HCT116 (cell line): ENCODE measurements at regions not wholly inside any gene's neighbourhood (a gene's known extent, or its start where the extent isn't known, plus 50 kb on each side); places are given as distances from the start of the nearest gene placed in this dataset.

Experiments used
- ATAC-seq: fragments of 200-7000 bp; cut with Tn5 transposase; 2 replicates; pipeline ENCODE4 v1.9.1; 2020; ENCODE audit warnings: mild to moderate bottlenecking, moderate library complexity
- BruUV-seq: library from RNA; stranded (reverse); fragments of 400-500 nt; replicated peaks from 2 replicates; lab custom pipeline; 2021; lab: Mats Ljungman, UMichigan
- CTCF ChIA-PET: fragments of 300-600 bp; sonication (Branson Sonifier 250); formaldehyde crosslinking; loops from one replicate; lab custom pipeline; 2021; ENCODE audit warnings: antibody characterized with exemption; lab: Charles Lee
- POLR2A ChIA-PET: fragments of 300-600, 350-600 bp; sonication (Branson Sonifier 250); formaldehyde crosslinking; loops from one replicate; lab custom pipeline; 2021; ENCODE audit warnings: antibody characterized with exemption; lab: Charles Lee
- RAD21 ChIA-PET, 2 experiments: fragments of 300-600 bp; sonication (Branson Sonifier 250); formaldehyde crosslinking; loops; one replicate each; lab custom pipeline; 2023; ENCODE audit warnings: low total read pairs in 2 of 2; ENCODE audit not compliant: uncharacterized antibody in 2 of 2, unreplicated experiment in 2 of 2, low non-redundant PET in 1 of 2; lab: Charles Lee
- DNase-seq: peaks from one replicate; pipeline ENCODE4 v3.0.0-alpha.2; 2010; ENCODE audit warnings: low read depth, low spot score
- H2AFZ ChIP-seq: fragments of 200-600 bp; shearing (Covaris generic), sonication (generic); 2 replicates; pipeline ENCODE4 v1.6.1; 2017; ENCODE audit warnings: low read depth, mixed run types, mixed read lengths, antibody characterized with exemption, low read length; ENCODE audit not compliant: poor library complexity, severe bottlenecking
- H3K27ac ChIP-seq: 2 replicates; pipeline ENCODE4 v1.5.1; 2012; ENCODE audit warnings: low read depth, low read length
- H3K27me3 ChIP-seq: fragments of 200-600 bp; sonication (generic); 2 replicates; pipeline ENCODE4 v1.6.1; 2016; ENCODE audit warnings: mixed run types, low read length, mixed read lengths; ENCODE audit not compliant: insufficient read depth
- H3K36me3 ChIP-seq, 2 experiments: fragments of 200-500 bp in 1 of 2; fragments of 200-600 bp in 1 of 2; sonication (Bioruptor generic) in 1 of 2; sonication (generic) in 1 of 2; 2 replicates each; pipeline versions ENCODE4 v1.5.1 to v1.6.1; 2014 to 2016; ENCODE audit warnings: low read length in 2 of 2, inconsistent platforms in 1 of 2, mixed read lengths in 1 of 2, mixed run types in 1 of 2; ENCODE audit not compliant: insufficient read depth in 2 of 2, control insufficient read depth in 1 of 2
- H3K4me1 ChIP-seq, 2 experiments: fragments of 200-600 bp in 1 of 2; sonication (generic) in 1 of 2; 2 replicates each; pipeline versions ENCODE4 v1.5.1 to v1.6.1; 2012 to 2017; ENCODE audit warnings: low read length in 2 of 2, inconsistent platforms in 1 of 2, mild to moderate bottlenecking in 1 of 2, mixed read lengths in 1 of 2, mixed run types in 1 of 2, moderate library complexity in 1 of 2; ENCODE audit not compliant: insufficient read depth in 2 of 2, control insufficient read depth in 1 of 2
- H3K4me2 ChIP-seq: fragments of 200-600 bp; sonication (generic); 2 replicates; pipeline ENCODE4 v1.6.1; 2017; ENCODE audit warnings: mixed run types, low read length, mixed read lengths
- H3K4me3 ChIP-seq, 2 experiments: fragments of 200-600 bp in 1 of 2; sonication (generic) in 1 of 2; replicated peaks in 1 of 2; 2 replicates each; pipeline ENCODE4 v1.5.1; 2011 to 2016; ENCODE audit warnings: low read length in 2 of 2, control low read depth in 1 of 2, low read depth in 1 of 2, mild to moderate bottlenecking in 1 of 2, mixed read lengths in 1 of 2, mixed run types in 1 of 2
- H3K79me2 ChIP-seq: fragments of 200-600 bp; sonication (generic); 2 replicates; pipeline ENCODE4 v1.6.1; 2017; ENCODE audit warnings: mild to moderate bottlenecking, mixed run types, low read length, moderate library complexity, mixed read lengths; ENCODE audit not compliant: insufficient read depth
- H3K9ac ChIP-seq: fragments of 200-600 bp; sonication (generic); 2 replicates; pipeline ENCODE4 v1.6.1; 2016; ENCODE audit warnings: low read length, mixed read lengths
- H3K9me2 ChIP-seq: fragments of 200-600 bp; sonication (generic), shearing (Covaris generic); 2 replicates; pipeline ENCODE4 v1.6.1; 2017; ENCODE audit warnings: mixed run types, mild to moderate bottlenecking, moderate library complexity; ENCODE audit not compliant: insufficient read depth
- H3K9me3 ChIP-seq, 2 experiments: fragments of 200-500 bp in 1 of 2; fragments of 200-600 bp in 1 of 2; sonication (Bioruptor generic) in 1 of 2; sonication (generic) in 1 of 2; 2 replicates each; pipeline ENCODE4 v1.6.1; 2014 to 2017; ENCODE audit warnings: low read length in 2 of 2, mixed read lengths in 2 of 2, inconsistent platforms in 1 of 2, low read depth in 1 of 2, mild to moderate bottlenecking in 1 of 2, mixed run types in 1 of 2, moderate library complexity in 1 of 2; ENCODE audit not compliant: control insufficient read depth in 1 of 2, insufficient read depth in 1 of 2
- H4K20me1 ChIP-seq: fragments of 200-600 bp; sonication (generic), shearing (Covaris generic); 2 replicates; pipeline ENCODE4 v1.6.1; 2017; ENCODE audit warnings: mixed run types, mild to moderate bottlenecking, moderate library complexity; ENCODE audit not compliant: insufficient read depth
- CBX3 ChIP-seq: IDR thresholded peaks from 2 replicates; pipeline ENCODE4 v1.6.1; 2012; ENCODE audit warnings: low read depth
- CEBPB ChIP-seq: IDR thresholded peaks from 2 replicates; pipeline ENCODE4 v1.6.1; 2012; ENCODE audit warnings: low read depth
- EGR1 ChIP-seq: IDR thresholded peaks from 2 replicates; pipeline ENCODE4 v1.6.1; 2012; ENCODE audit warnings: low read depth
- ELF1 ChIP-seq: IDR thresholded peaks from 2 replicates; pipeline ENCODE4 v1.6.1; 2012; ENCODE audit warnings: low read depth, borderline replicate concordance
- EZH2 ChIP-seq: fragments of 200-600 bp; sonication (generic); IDR thresholded peaks from 2 replicates; pipeline ENCODE4 v1.6.1; 2017; ENCODE audit warnings: antibody characterized with exemption, mixed run types
- EZH2phosphoT487 ChIP-seq: fragments of 200-600 bp; IDR thresholded peaks from 2 replicates; pipeline ENCODE4 v1.6.1; 2018; ENCODE audit warnings: antibody characterized with exemption, borderline replicate concordance
- FOSL1 ChIP-seq: IDR thresholded peaks from 2 replicates; pipeline ENCODE4 v1.6.1; 2012; ENCODE audit warnings: low read depth
- JUND ChIP-seq: IDR thresholded peaks from 2 replicates; pipeline ENCODE4 v1.6.1; 2012
- MAX ChIP-seq: IDR thresholded peaks from 2 replicates; pipeline ENCODE4 v1.6.1; 2012
- RAD21 ChIP-seq: IDR thresholded peaks from 2 replicates; pipeline ENCODE4 v1.6.1; 2012; ENCODE audit warnings: low read depth, mild to moderate bottlenecking
- SIN3A ChIP-seq: IDR thresholded peaks from 2 replicates; pipeline ENCODE4 v1.6.1; 2012; ENCODE audit warnings: low read depth
- SP1 ChIP-seq: IDR thresholded peaks from 2 replicates; pipeline ENCODE4 v1.6.1; 2012; ENCODE audit warnings: low read depth
- SRF ChIP-seq: IDR thresholded peaks from 2 replicates; pipeline ENCODE4 v1.6.1; 2012; ENCODE audit warnings: low read depth
- TCF7L2 ChIP-seq: IDR thresholded peaks from 2 replicates; pipeline ENCODE4 v1.7.0; 2011; ENCODE audit warnings: borderline replicate concordance, inconsistent platforms; ENCODE audit not compliant: insufficient read depth, insufficient read length; ENCODE audit errors: extremely low read depth
- ZBTB33 ChIP-seq: IDR thresholded peaks from 2 replicates; pipeline ENCODE4 v1.6.1; 2011; ENCODE audit warnings: mild to moderate bottlenecking, low read length, moderate library complexity; ENCODE audit not compliant: insufficient replicate concordance; ENCODE audit errors: extremely low read depth
- ZFX ChIP-seq: fragments of 450-650 bp; IDR thresholded peaks from 2 replicates; pipeline ENCODE4 v1.6.1; 2017
- ZNF274 ChIP-seq: fragments of 200-500 bp; sonication (Bioruptor generic); IDR thresholded peaks from 2 replicates; pipeline ENCODE4 v1.6.1; 2014; ENCODE audit warnings: mild to moderate bottlenecking, low read depth, low read length, inconsistent platforms
- intact Hi-C: fragments of 100-400 bp; cut with micrococcal nuclease; formaldehyde crosslinking; loops from 2 replicates; pipeline ENCODE4 v1.10.0; 2022
- TF ChIP-seq, protein P1 (sequence below): IDR thresholded peaks from 2 replicates; pipeline ENCODE4 v1.6.1; 2012; ENCODE audit warnings: low read depth
- TF ChIP-seq, protein P2 (sequence below): IDR thresholded peaks from 2 replicates; pipeline ENCODE4 v1.6.1; 2012
- TF ChIP-seq, protein P3 (sequence below), 3 experiments: fragments of 200-600 bp in 1 of 3; sonication (generic) in 1 of 3; IDR thresholded peaks in 2 of 3; conservative IDR thresholded peaks in 1 of 3; 2 replicates each; pipeline ENCODE4 v1.5.1; 2012 to 2017; ENCODE audit warnings: low read depth in 2 of 3, low read length in 2 of 3, antibody characterized with exemption in 1 of 3, borderline replicate concordance in 1 of 3, control low read depth in 1 of 3, mild to moderate bottlenecking in 1 of 3, mixed read lengths in 1 of 3, mixed run types in 1 of 3, moderate library complexity in 1 of 3; ENCODE audit not compliant: insufficient read depth in 1 of 3

DNA sequence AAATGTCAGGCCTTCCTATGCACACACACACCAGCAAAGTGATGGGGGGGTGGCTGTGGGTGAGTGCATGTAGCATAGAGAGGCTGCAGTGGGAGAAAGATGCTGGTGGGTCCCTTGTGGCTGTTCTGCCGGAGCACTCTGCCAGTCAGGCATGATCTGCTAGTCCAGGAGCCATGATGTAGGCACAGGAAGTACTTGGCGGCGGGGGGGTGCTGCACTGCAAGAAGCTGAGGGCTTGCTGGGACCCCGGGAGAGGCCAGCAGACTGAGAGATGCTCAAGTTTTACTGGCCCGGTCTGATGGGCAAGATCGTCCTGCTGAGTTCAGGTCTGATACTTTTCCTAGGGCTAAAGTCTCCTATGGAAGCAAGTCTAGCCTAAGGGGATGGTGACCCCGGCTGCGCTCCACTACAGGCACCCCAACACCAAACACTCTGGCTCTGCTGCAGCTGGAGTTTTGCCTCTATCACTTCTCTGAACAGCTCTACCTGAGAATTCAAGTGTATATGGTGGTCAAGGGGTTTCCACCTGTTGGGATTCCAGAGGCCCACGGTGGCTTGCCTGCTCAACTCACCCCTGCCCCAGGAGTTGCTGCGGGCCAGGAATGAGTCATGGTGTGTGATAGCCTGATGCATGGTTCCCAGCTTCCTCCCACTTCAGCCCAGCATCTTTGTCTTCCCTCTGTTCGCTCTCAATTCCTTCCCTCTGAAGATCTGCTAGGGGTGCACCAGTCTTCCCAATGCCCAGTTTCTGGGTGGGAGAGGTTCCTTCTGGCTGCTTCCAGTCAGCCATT lies 971.8 kb upstream of the ADGRB3 start:
- intact Hi-C loops, result no loop called here
- CTCF ChIA-PET, result no interaction called here
- no peak for ATAC-seq

More for the DNA sequence above, 971.8 kb upstream of the ADGRB3 start:
- Histone ChIP-seq H3K9me3 (peaks cover 7 to 16% of the 10 kb centered on the region in 2 experiments; a peak in 2 of 4 replicates), H3K4me1 (no peaks in the 10 kb centered on the region)
- no peak for DNase-seq
- RAD21 ChIA-PET, result no interaction called here
- TF ChIP-seq SP1 (no peak), SRF (no peak), RAD21 (no peak), ELF1 (no peak), MAX (no peak), SIN3A (no peak), CEBPB (no peak), JUND (no peak), ZBTB33 (no peak), ZFX (no peak), EGR1 (no peak), CBX3 (no peak), FOSL1 (no peak), TCF7L2 (no peak), EZH2 (no peak), ZNF274 (no peak), EZH2phosphoT487 (no peak)
- TF ChIP-seq, protein P1, sequence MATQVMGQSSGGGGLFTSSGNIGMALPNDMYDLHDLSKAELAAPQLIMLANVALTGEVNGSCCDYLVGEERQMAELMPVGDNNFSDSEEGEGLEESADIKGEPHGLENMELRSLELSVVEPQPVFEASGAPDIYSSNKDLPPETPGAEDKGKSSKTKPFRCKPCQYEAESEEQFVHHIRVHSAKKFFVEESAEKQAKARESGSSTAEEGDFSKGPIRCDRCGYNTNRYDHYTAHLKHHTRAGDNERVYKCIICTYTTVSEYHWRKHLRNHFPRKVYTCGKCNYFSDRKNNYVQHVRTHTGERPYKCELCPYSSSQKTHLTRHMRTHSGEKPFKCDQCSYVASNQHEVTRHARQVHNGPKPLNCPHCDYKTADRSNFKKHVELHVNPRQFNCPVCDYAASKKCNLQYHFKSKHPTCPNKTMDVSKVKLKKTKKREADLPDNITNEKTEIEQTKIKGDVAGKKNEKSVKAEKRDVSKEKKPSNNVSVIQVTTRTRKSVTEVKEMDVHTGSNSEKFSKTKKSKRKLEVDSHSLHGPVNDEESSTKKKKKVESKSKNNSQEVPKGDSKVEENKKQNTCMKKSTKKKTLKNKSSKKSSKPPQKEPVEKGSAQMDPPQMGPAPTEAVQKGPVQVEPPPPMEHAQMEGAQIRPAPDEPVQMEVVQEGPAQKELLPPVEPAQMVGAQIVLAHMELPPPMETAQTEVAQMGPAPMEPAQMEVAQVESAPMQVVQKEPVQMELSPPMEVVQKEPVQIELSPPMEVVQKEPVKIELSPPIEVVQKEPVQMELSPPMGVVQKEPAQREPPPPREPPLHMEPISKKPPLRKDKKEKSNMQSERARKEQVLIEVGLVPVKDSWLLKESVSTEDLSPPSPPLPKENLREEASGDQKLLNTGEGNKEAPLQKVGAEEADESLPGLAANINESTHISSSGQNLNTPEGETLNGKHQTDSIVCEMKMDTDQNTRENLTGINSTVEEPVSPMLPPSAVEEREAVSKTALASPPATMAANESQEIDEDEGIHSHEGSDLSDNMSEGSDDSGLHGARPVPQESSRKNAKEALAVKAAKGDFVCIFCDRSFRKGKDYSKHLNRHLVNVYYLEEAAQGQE, result no peak
- TF ChIP-seq, protein P2, sequence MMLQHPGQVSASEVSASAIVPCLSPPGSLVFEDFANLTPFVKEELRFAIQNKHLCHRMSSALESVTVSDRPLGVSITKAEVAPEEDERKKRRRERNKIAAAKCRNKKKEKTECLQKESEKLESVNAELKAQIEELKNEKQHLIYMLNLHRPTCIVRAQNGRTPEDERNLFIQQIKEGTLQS, result no peak
- TF ChIP-seq, protein P3, sequence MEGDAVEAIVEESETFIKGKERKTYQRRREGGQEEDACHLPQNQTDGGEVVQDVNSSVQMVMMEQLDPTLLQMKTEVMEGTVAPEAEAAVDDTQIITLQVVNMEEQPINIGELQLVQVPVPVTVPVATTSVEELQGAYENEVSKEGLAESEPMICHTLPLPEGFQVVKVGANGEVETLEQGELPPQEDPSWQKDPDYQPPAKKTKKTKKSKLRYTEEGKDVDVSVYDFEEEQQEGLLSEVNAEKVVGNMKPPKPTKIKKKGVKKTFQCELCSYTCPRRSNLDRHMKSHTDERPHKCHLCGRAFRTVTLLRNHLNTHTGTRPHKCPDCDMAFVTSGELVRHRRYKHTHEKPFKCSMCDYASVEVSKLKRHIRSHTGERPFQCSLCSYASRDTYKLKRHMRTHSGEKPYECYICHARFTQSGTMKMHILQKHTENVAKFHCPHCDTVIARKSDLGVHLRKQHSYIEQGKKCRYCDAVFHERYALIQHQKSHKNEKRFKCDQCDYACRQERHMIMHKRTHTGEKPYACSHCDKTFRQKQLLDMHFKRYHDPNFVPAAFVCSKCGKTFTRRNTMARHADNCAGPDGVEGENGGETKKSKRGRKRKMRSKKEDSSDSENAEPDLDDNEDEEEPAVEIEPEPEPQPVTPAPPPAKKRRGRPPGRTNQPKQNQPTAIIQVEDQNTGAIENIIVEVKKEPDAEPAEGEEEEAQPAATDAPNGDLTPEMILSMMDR (IDR thresholded peaks at IDR 0.05 in 2 of 3, conservative IDR thresholded peaks at IDR 0.05 in 1 of 3; ENCODE audit: borderline replicate concordance in 1 of 3, insufficient read depth in 1 of 3, low read depth in 2 of 3, low read length in 2 of 3), result no peak
- TF ChIP-seq, all 23 proteins: peak for 0
- Histone ChIP-seq H3K9me2 (no peaks in the 10 kb centered on the region), H3K4me2 (no peak overlapping the region), H3K9ac (no peak overlapping the region), H3K36me3 (no peaks in the 10 kb centered on the region), H3K27ac (no peak overlapping the region), H3K4me3 (no peak overlapping the region), H4K20me1 (no peaks in the 10 kb centered on the region), H3K27me3 (no peaks in the 10 kb centered on the region), H3K79me2 (no peaks in the 10 kb centered on the region), H2AFZ (no peak overlapping the region)
- POLR2A ChIA-PET, result no interaction called here
- BruUV-seq, result no TSS peak
